SK-N-MC (cell line): ENCODE measurements at regions not wholly inside any gene's neighbourhood (a gene's known extent, or its start where the extent isn't known, plus 50 kb on each side); places are given as distances from the start of the nearest gene placed in this dataset.

Source experiments
- DNase-seq: peaks from one replicate; pipeline ENCODE4 v3.0.0-alpha.2; 2011; ENCODE audit warnings: low read depth, low spot score
- H3K27ac ChIP-seq: fragments of 200-600 bp; sonication (generic); 2 replicates; pipeline ENCODE4 v1.5.1; 2016; ENCODE audit warnings: mixed run types
- H3K36me3 ChIP-seq: fragments of 200-600 bp; sonication (generic); 2 replicates; pipeline ENCODE4 v1.6.1; 2017; ENCODE audit warnings: antibody characterized with exemption, low read length, mixed read lengths; ENCODE audit not compliant: insufficient read depth
- H3K4me3 ChIP-seq: fragments of 200-600 bp; sonication (generic); 2 replicates; pipeline ENCODE4 v1.5.1; 2016
- H3K9ac ChIP-seq: fragments of 200-600 bp; sonication (generic); 2 replicates; pipeline ENCODE4 v1.8.0; 2017; ENCODE audit warnings: mixed run types, mixed read lengths; ENCODE audit not compliant: insufficient read length
- H3K9me3 ChIP-seq: fragments of 200-600 bp; sonication (generic); 2 replicates; pipeline ENCODE4 v1.6.1; 2017; ENCODE audit warnings: low read depth, mild to moderate bottlenecking, antibody characterized with exemption, low read length, moderate library complexity, mixed read lengths
- EZH2 ChIP-seq: fragments of 200-600 bp; sonication (generic); IDR thresholded peaks from one replicate; pipeline ENCODE4 v1.6.1; 2017; ENCODE audit warnings: antibody characterized with exemption
- FOXP2 ChIP-seq: optimal IDR thresholded peaks from 2 replicates; pipeline ENCODE3; 2011; ENCODE audit warnings: mild to moderate bottlenecking, moderate library complexity; ENCODE audit not compliant: insufficient read depth; ENCODE audit errors: extremely low read length, control extremely low read depth
- POLR2AphosphoS5 ChIP-seq: IDR thresholded peaks from 2 replicates; pipeline ENCODE4 v1.6.1; 2012; ENCODE audit warnings: mild to moderate bottlenecking, low read depth, low read length, borderline replicate concordance

DNA sequence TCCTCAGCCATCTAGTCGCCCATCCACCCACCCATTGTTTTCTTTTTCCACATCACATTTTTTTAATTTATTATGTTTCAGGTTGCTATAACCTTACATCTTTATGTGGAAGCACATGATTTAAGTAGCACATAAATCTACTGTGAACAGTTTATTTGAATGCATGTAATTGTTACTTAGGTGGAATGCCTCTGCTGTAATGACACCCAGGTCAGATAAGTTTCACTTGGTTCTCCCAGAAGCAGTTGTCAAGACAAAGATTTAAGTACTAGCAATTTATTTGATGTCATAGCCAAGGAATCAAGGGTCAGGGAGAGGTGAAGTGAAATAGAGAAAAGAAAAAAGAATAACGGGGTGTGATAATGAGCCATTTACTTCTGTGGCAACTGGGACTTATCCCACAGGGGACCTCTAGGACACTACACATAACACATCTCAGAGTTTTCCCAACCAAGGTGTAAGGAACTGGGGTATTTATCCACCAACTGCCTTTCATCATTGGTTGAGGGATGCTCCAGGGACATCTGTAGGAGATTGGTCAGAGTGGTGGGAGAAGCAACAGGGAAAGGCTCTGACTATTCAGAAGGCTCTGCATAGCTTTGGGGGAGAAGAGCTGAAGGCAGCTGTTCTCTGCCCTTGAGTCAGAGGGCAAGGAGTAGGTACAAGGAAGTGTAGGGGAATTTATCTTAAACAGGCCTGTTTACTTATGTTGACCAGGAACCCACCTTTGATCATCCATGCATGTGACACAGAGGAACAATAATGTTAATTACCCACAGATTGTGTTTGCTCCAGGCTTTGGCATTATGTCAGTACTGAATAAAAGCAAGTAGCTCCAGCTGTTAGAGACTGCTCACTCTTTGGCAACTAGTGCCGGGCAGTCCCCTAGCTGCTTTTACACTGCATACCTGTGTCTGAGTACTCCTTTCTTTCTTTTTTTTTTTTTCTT lies 94.8 kb downstream of the CD200R1L start:
- TF ChIP-seq POLR2AphosphoS5: no peak
- TF ChIP-seq FOXP2: no peak
- no peak for TF ChIP-seq EZH2

GRCh38 chr3:112751061-112751460 lies 95.6 kb downstream of the CD200R1L start:
- Histone ChIP-seq H3K4me3 (no peak overlapping the region), H3K9ac (no peak overlapping the region), H3K27ac (no peak overlapping the region), H3K36me3 (no peaks in the 10 kb centered on the region), H3K9me3 (no peaks in the 10 kb centered on the region)
- DNase-seq: no peak
- TF ChIP-seq FOXP2 (no peak), POLR2AphosphoS5 (no peak), EZH2 (no peak)

More for the DNA sequence above, 94.8 kb downstream of the CD200R1L start:
- H3K4me3 ChIP-seq: no peak overlapping the region
- no peaks in the 10 kb centered on the region for H3K36me3 ChIP-seq
- DNase-seq: no peak
- no peaks in the 10 kb centered on the region for H3K9me3 ChIP-seq
- H3K27ac ChIP-seq: no peak overlapping the region
- no peak overlapping the region for H3K9ac ChIP-seq

DNA sequence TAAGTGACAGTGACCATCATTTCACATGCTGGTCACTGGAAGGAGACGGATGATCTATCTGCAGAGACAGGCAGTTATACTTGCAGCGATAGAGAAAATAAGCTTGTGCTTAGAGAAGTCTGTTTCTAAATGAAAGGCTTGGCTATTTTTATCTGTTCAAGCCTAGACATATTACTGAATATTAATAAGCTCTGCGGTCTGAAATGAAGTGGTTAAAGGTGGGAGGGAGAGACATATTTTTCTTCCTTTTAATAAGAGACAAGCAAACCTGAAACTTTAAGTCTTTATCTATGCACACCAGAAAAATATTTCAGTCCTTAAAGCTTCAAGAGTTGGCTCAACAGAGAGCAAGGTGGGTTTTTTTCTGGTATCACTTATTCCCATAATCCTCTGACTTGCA lies 99.0 kb downstream of the CD200R1L start:
- TF ChIP-seq POLR2AphosphoS5 (no peak), FOXP2 (no peak), EZH2 (no peak)
- Histone ChIP-seq H3K27ac (peak overlapping the region; percentile 81; the same call in 1 of the 2 replicates), H3K9me3 (no peaks in the 10 kb centered on the region), H3K4me3 (peak overlapping the region; percentile 59), H3K9ac (no peak overlapping the region), H3K36me3 (no peaks in the 10 kb centered on the region)
- no peak for DNase-seq

GRCh38 chr3:112746675-112747280 lies 99.9 kb downstream of the CD200R1L start:
- DNase-seq: no peak
- peak overlapping the region; percentile 59 for H3K4me3 ChIP-seq
- peak overlapping the region; percentile 27 for H3K9ac ChIP-seq
- H3K36me3 ChIP-seq: no peaks in the 10 kb centered on the region
- peak overlapping the region; percentile 81 for H3K27ac ChIP-seq
- H3K9me3 ChIP-seq: no peaks in the 10 kb centered on the region
- TF ChIP-seq EZH2 (no peak), FOXP2 (no peak), POLR2AphosphoS5 (no peak)

DNA sequence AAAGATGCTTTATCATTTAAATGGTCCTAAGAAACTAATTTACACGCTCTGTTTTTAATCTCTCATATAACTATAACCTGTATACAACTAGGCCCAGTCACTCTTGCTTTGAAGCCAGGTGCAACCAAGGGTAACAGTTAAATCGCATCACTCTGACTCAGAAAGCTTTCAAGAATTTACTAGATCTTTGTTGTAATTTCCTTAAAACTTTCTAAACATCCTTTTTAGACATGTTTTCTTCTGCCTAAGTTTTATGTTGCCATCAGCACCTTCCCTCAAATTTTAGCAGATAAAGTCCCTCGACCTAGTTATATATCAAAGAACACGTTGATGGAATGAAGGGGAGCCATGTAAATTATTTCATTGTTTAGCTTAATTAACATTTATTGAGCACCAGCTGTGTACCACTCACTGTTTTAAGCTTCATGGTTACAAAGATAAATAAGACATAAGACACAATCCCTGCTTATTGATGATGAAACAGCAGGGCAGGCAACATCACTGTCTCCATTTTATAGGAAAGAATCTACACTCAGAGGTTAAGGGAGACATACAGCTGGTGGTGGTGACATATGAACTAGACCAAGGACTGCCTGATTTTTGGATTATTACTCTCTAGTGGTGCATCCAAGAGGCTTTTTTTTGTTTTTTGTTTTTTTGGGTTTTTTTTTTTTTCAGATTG lies 101.0 kb downstream of the CD200R1L start:
- no peak for TF ChIP-seq POLR2AphosphoS5
- TF ChIP-seq EZH2: no peak
- no peak for TF ChIP-seq FOXP2

GRCh38 chr3:112744825-112745566 lies 101.7 kb downstream of the CD200R1L start:
- Histone ChIP-seq H3K9ac (no peak overlapping the region), H3K9me3 (no peaks in the 10 kb centered on the region), H3K36me3 (no peaks in the 10 kb centered on the region), H3K4me3 (no peak overlapping the region), H3K27ac (no peak overlapping the region)
- no peak for DNase-seq
- no peak for TF ChIP-seq EZH2
- no peak for TF ChIP-seq FOXP2
- no peak for TF ChIP-seq POLR2AphosphoS5

More for the DNA sequence above, 101.0 kb downstream of the CD200R1L start:
- no peaks in the 10 kb centered on the region for H3K36me3 ChIP-seq
- no peak overlapping the region for H3K4me3 ChIP-seq
- no peaks in the 10 kb centered on the region for H3K9me3 ChIP-seq
- H3K27ac ChIP-seq: no peak overlapping the region
- DNase-seq: no peak
- H3K9ac ChIP-seq: no peak overlapping the region

- Histone ChIP-seq H3K9me3 (no peaks in the 10 kb centered on the region), H3K27ac (no peak overlapping the region), H3K36me3 (no peaks in the 10 kb centered on the region), H3K9ac (no peak overlapping the region), H3K4me3 (no peak overlapping the region)
- no peak for DNase-seq
- TF ChIP-seq EZH2 (no peak), POLR2AphosphoS5 (no peak), FOXP2 (no peak)
These were observed 102.6 kb downstream of the CD200R1L start for GRCh38 chr3:112744106-112744505.
